GM23248 (cell line): ENCODE measurements at regions not wholly inside any gene's neighbourhood (a gene's known extent, or its start where the extent isn't known, plus 50 kb on each side); places are given as distances from the start of the nearest gene placed in this dataset.

Source experiments
- EZH2 ChIP-seq: fragments of 200-600 bp; sonication (generic); IDR thresholded peaks from 2 replicates; pipeline ENCODE4 v1.6.1; 2018; ENCODE audit warnings: antibody characterized with exemption, mild to moderate bottlenecking; ENCODE audit not compliant: insufficient read depth, poor library complexity, severe bottlenecking
- EZH2phosphoT487 ChIP-seq: fragments of 200-600 bp; sonication (generic); IDR thresholded peaks from 2 replicates; pipeline ENCODE4 v1.6.1; 2018; ENCODE audit warnings: antibody characterized with exemption, moderate library complexity, mild to moderate bottlenecking, low read depth; ENCODE audit not compliant: insufficient read depth

- TF ChIP-seq EZH2 (no peak), EZH2phosphoT487 (no peak)
Observed at GRCh38 chr5:86554638-86555037, 63.1 kb upstream of the COX7C start.
